Stimulated activated CD4-positive, alpha-beta T cell treated with anti-CD3 and anti-CD28 coated beads, TNF-alpha, amount 100 ng/mL, for 24 hours (primary cell): ENCODE measurements at regions not wholly inside any gene's neighbourhood (a gene's known extent, or its start where the extent isn't known, plus 50 kb on each side); places are given as distances from the start of the nearest gene placed in this dataset.

Source experiments
- DNase-seq, 3 experiments: peaks; one replicate each; pipeline ENCODE4 v3.0.0-alpha.2; 2020; ENCODE audit warnings: low read depth in 3 of 3

DNA sequence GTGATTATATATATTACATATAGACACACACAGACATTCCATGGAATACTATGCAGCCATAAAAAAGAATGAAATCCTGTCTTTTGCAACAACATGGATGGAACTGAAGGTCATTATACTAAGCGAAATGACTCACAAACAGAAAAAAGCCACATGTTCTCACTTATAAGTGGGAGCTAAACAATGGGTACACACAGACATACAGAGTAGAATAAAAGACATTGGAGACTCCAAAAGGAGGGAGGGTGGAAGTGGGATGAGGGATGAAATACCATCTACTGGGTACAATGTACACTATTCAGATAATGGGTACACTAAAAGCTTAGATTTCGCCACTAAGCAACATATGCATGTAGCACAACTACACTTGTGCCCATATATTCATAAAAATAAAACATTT is 170.0 kb upstream of the RGMB start:
- no peak for DNase-seq

DNA sequence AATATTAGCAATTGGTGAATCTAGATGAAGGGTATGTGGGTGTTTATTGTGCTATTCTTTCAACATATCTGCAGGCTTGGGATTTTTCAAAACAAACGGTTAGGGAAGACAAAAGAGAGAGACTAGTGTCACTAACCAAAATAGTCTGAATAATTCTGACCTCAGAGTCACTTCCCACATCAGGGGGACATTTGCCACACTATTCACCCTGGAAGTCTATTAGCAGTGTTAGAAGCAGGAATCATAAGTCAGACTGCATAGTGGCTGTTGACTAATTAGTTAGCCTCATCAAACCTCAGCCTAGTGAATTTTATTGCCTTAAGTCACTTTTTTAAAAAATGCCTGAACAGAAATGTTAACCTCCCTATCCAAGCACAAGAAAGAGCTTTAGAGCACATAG is 169.2 kb upstream of the RGMB start:
- no peak for DNase-seq

DNA sequence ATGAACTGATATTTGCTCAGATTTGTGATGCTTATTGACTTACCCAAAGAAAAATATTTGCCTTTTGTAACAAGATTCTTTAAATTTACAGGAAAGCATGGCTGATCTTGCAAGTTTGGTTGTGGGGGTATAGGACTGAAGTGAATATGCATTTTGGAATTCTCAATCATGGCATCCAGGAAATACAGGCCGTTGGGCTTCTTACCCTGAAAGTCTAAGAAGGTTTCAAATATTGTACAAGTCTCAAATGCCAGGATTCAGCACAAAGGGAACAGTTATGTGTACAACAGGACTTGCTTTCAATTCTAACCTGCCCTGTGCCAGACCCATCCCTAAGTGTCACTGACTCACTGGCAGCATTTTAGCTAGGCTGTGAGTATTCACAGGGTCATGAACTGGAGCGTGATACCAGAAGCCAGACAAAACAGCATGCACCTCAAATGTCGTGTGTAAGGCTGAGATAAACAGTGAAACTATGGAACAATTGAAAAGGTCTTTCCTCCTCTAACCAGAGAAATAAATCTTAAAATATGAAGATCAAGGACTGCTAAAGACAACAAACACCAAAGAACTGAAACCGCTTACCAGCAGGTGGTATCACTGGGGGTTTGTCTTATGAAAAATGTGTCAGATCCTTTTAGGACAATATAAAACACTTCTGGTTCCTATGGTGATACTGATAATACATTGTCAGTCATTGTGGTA is 168.6 kb upstream of the RGMB start:
- DNase-seq = no peak

DNA sequence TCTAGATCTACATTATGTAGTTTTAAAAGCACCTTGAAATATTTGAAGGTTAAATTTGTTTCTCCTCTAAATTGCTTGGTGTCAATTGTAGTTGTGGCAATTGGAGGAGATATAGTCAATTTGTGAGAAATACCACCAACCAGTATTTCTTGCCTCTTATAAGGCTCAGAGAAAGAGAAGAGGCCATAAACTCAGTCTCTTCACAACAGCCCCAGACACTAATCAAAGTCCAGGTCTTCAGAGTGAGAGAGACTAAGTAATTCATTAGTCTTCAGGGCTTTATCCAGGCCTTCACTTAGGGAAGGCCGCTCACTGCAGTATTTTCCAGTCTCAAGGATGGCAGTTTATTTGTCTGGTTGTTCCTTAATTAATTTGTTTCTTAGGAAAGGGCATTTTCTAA is 168.0 kb upstream of the RGMB start:
- DNase-seq = no peak

DNA sequence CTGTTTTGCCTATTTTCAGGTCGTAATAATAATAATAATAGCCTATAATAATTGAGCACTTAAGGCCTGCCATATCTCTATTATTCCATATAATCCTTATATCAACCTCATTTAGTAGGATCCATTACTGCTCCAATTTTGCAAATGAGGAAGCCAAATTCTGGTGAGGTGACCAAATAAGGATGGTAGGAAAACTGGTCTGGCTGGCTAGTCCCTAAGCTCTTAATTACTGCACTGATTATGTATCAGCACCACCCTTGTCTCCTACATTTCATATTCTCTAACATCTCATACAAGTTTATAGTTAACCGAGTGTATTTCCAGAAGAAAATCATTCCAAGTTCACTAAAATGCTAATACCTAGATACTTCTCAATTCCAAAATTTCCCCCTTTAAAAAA is 166.5 kb upstream of the RGMB start:
- no peak for DNase-seq

DNA sequence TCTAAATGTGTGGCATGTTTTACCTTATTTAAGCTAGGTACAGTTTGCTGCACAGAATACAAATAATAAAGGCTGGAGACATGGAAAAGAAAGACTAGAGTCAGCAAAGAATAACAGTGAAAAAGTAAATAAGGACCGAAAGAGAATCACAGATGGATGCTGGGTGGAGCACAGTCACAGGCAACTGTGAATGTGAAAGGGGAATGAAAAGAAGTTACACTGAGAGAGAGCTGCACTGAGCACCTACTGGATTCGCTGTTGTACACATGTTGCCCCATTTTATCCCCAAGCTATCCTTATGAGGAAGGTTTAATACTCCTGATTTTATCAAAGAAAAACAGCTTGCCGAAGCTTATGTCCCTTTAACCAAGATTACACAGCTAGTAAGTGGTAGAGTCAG is 165.4 kb upstream of the RGMB start:
- DNase-seq = no peak

DNA sequence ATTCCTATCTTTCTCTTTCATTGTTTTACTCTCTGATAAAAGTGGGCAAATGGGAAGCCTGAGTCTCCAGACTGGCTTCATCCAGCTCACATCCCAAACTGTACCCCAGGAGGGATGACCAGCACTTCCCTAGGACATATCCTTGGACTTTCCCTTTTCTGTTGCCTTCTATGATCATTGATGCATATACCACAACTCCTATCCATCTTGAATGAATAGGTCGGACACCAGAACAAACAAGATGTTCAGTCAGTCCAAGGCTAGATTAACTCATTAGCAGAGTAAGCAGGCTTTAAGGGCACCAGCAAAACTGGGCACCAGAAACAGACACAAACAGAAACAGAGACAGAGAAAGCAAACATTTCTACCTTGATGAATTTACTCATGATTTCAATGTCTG is 159.1 kb upstream of the RGMB start:
- DNase-seq = no peak

DNA sequence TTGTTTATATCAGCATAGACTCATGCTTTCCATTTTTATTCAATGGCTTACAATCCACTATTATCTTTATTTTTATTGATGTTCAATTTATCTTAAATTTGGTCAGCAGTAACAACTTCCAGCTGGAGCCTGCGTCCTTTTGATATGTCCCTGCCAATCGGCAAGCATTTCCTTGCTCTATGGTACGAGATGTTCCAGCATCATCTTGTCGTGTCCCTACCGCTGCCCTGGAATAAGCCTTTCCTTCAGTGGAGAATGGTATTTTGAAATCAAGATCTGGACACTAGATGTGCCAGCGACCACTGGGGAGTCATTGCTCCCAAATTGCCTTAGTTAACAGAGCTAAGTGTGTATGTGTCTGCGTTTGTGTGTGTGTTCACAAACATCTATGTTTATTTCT is 151.6 kb upstream of the RGMB start:
- DNase-seq = no peak

DNA sequence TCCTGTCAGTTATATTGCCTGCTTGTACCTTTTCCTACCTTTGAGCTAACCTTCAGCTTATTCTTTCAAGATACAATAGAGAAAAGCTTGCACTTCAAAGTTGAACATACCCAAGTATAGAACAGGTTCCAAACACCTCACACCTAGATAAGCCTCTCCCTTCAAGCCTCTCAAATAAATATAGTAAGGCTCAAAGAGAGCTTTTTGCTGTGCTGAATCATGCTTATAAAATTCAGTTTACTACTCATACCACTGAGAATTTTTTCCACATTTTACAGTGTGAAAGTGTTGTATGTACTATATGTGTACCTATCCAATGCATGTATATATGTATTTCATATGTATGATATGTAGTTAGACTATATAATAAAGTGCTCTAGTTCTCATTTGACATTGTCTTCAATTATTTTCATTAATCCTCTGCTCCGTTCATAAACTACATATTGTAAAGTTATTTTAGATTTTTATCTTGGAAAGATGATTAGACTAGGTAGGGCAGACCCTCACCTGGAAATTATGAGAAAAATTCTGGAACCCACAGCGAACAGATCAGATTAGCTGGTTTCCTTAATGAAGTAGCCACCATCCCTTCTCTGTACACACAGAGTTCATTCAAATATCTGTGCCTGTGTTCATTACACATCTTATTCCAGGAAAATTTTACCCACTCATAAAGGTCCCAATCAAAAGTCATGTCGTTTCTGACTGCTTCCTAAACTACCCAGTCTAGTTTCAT is 149.2 kb upstream of the RGMB start:
- no peak for DNase-seq

DNA sequence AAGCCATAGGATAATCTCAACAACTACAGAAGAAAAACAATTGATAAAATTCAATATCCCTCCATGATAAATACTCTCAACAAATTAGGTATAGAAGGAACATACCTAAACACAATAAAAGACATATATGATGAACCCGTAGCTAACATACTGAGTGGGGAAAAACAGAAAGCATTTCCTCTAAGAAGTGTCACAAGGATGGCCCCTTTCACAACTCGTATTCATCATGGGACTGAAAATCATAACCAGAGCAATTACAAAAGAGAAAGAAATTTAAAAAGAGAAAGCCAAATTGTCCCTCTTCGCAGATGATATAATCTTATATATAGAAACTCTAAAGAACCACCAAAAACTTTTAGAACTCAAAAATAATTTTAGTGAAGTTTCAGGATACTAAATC is 146.3 kb upstream of the RGMB start:
- DNase-seq = no peak

DNA sequence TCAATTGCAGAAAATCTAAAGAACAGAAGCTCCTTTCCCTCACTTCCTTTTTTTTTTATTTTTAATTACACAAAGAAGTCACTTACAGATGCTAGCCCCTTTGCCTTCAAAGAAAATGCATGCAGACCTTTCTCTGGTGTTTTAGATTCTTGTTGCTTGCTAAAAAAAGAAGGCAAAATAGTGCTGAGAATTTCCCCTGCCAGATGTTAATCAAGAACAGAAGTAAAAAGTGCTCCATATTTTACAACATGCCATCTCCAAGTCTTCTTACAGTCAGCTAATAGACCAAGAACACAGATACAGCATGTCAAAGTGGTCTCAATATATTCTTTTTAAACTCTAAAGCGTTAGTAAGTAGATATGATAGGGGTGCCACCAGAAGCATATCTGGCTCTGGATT is 142.8 kb upstream of the RGMB start:
- no peak for DNase-seq

DNA sequence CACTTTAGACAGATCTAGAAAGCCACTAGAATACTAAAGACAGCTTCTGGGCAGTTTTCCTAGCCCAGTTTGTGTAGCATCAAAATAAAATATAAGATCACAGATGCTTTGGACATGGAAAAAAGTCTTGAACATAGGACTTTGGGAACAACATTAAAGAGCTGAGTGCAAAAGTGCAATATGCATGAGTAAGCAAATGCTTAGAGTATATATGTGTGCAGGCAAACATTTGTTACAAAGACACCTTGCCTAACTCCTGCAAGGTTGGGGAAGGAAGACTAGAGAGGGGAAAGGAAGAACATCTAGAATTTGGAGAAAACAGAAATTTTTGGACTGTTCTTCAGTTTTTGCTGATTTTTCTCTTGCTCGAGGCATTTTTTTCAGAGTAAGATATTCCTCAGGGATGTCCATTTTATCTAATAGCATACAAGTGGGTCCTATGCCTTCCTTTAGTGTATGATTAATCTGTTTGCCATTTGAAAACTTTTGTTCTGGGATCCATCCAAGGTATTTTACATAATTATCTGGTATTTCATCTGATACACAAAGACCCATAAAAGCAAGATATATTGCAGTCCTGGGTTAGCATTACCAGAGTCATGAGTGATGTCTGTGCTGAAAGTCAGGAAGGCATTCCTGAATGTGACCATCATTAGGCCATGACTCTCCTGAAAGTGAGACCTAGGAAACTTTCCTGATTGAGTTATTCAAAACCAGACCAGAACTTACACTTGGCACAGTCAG is 142.0 kb upstream of the RGMB start:
- no peak for DNase-seq

DNA sequence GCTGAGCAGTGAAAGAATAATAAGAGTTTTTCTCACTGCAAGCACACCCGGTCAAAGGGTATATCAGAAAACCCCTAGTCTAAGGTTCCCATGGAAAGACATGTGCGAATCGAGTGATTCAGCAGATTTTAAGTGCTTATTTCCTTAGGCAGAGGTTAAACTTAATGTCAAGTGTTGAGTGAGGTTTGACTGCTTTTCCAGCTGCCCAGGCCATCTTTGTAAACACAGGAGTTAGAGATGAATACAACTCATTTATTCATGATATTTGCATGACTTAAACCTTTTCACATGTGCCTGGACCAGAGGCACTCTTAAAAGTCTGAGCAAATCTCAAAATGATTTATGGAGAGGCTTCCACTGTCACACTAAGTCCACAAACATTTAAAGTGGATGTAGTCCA is 137.8 kb upstream of the RGMB start:
- DNase-seq = no peak

DNA sequence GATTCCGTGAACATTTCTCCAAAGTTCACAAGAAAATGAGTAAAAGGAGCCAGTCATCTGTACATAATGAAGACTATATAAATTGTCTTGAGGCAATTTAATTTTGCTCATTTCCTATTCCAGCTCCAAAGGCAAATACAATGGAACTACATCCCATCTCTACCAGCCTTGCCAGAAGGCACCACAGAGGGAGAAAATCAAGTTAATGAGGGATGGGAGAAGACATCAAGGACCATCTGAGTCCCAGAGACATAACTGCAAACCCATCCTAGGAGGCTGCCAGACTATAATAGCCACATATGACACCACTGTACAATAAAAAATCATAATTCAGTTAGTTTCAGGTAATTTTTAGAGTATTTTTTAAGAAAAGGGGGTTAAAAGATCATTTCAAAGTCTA is 136.3 kb upstream of the RGMB start:
- DNase-seq = no peak

DNA sequence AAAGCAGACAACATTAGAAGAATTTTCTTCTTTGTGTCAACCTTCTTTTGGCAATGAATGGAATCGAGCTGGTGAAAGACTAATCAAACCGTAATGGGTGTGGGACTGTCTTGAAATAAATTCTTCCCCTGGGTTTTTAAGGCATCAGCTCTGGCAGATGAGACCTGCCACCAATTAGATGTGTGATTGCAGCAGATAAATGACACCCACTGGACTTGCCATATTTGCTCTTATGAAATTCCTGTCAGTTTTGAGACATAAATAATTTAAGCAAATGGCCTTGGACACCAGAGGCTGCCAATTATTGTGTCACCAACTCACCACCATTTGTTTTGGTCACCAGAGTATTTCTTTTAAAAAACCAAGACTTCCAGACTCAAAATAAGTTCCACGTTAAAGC is 135.9 kb upstream of the RGMB start:
- no peak for DNase-seq

DNA sequence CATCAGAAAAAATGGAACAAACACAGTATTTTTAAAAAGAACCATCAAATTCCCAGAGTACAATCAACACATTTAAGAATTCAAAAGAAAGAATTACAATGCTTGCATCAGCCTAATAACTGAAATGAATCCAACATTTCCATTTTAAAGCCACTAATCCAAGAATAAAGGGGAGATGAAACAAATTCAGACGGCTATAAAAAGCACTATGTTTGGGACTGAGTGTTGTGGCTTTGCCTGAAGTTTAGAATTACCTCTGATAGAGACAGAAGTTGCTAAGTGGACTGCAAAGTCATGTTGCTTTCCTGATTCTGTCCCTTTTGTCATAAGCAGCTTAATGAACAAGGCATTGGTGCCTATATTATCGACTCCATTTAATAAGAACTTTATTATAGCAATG is 135.4 kb upstream of the RGMB start:
- DNase-seq = no peak

DNA sequence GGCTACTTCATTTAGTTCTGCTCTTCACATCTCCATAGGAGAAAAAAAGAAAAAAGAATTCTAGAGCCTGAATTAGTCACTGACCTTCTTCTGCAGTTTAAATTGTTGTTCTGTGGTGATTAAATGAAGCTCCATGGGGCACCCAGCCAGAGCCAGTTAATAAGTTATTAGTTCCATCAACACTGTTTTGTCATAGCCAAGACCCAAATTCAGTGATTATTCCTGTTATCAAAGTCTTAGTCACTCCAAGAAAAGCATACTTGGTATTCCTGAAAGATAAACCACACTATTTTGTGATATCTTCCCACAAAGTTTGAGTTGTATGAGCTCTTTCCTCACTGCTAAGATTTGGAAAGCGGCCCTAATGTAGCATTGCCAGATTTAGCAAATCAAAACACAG is 134.8 kb upstream of the RGMB start:
- DNase-seq = no peak

DNA sequence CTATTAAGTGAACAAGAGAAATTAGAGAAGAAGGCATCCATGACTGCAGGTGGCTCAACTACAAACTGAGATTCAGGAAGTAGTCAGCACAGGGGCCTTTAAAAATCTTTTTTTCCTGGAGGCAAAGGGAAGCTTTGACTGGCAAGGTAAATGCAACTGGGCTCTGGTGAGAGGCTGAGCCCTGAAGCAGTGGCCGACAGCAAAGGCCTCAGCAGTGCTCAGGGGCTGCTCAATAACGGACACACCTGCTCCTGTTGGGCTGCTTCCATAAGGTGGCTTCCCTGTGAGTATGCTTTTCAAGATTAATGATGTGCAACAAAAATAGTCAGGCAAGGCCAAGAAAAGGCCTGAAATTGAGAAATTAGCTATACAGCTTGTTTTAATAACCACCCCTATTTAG is 134.2 kb upstream of the RGMB start:
- no peak for DNase-seq

DNA sequence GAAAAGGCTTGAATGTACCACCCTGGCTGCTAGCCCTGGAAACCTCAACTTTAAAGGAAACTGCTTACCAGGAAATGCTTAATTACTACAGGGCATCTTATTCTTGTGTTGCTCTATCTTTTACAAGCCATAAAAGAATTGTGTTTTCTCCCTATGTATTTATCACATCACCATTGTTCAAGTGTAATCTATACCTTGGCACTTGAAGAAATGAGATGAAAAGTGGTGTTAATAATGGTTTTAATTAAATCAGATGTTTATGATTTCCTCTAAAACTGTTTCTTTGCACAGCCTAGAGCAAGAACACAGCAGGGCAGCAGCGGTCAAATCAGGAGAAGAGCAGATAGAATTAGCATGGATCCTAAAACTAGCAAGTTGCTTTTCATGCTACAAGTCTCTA is 131.8 kb upstream of the RGMB start:
- DNase-seq = no peak

DNA sequence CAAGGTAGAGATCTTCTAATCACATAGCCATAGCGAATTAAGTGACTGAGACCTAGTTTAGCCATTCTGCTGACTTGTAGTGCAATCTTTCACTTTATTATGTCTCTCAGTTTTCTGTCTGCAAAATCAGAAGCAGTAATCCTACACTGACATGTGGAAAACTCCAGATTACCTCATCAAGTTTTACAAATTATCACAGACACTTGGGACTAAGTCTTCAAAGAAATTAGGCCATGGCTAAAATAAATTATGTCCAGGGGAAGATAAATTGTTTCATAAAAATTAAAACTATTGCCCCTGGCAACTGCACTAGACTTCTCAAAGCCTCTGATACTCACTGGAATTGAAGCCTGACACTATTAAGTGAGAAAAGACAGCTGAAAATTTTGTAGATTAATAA is 129.9 kb upstream of the RGMB start:
- DNase-seq = no peak

DNA sequence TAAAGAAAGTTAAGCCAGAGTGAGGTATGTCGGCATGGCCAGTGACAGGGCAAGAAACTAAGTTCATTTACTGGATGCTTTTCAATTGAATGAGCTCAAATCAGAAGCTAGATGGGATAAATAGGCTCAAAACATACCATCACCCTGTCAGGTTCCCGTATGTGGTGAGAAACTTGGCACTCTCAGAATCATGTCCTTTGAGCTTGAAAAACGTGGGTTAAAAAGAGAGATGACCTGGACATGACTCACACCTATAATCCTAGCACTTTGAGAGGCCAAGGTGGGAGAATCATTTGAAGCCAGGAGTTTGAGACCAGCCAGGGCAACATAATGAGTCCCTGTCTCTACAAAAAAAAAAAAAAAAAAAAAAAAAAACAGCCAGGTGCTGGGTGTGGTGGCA is 121.7 kb upstream of the RGMB start:
- no peak for DNase-seq

DNA sequence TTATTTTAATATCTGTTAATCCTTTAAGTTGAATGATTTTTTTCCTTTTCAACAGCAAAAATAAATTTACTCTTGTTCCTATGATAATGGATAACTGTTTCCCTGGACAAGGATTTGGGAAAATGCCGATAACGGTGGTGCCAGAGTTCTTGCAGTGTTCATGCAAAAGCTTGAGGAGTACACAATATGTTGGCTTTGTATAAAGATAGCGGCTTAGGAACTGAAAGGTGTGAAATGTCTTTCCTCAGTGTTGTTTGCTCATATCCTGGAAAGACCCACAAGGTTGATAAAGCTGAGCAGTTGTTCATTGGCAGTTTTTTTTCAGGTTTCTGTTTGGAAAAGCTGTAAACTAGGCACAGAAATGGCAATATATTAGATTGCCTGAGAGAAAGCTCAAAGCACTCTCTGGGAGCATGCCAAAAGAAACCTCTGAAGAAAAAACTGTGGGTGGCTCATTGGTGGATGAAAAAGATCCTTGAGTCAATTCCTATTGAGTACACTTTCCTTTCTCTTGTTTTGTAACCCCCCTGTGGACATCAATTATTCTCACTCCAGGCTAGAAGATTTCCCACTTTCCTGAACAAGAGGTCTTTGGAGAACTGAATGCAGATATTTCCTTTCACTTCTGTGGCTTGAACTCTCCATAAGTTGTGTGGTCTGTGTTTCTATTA is 117.2 kb upstream of the RGMB start:
- no peak for DNase-seq

DNA sequence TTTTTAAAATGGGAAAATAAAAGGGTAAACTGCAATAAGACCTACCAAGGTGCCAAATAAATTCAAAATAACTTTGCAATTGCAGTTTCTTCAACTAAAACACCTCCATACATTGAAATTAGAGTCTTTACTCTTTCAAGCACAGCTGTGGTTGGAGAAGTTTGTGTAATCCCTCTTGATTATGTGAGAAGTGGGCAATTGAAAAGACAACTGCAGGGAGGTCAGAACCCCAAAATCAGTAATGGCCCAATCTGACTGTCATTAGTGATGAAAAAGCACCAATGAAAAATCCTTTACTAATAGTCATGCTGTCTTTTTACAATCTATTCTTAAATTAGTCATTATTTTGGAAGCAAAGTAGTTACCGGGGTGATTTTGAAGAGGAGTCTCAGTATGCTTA is 116.7 kb upstream of the RGMB start:
- DNase-seq = no peak
